ENCODE measurements at regions not wholly inside any gene's neighbourhood (a gene's known extent, or its start where the extent isn't known, plus 50 kb on each side); places are given as distances from the start of the nearest gene placed in this dataset.

DNA sequence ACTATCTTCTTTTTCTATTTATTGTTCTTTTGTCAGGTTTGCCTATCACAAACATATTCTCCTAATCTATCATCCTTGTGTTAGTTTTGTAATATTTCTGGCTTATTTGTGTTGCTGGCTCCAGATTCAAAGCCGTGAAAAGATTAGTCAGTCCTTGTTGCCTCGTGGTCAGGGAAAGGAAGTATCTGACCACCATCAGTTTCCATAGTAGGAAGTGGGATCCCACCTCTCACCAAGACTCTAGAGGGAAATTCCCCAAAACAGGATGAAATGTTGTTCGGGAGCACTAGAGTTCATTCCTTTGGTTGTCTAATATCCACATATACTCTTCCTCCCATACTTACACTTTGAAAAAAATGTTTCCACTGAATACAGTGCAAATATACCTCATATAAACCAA lies 131.0 kb upstream of the HUWE1 start:
- H3K9me3 ChIP-seq (ENCODE audit: severe bottlenecking): no peaks in the 10 kb centered on the region
- peaks cover 59% of the 10 kb centered on the region for H3K27me3 ChIP-seq (ENCODE audit: insufficient read depth, low read depth, severe bottlenecking)
- H3K36me3 ChIP-seq: no peaks in the 10 kb centered on the region
- H3K4me3 ChIP-seq (ENCODE audit: low read depth, low read length): no peak overlapping the region
- TF ChIP-seq, protein P1, sequence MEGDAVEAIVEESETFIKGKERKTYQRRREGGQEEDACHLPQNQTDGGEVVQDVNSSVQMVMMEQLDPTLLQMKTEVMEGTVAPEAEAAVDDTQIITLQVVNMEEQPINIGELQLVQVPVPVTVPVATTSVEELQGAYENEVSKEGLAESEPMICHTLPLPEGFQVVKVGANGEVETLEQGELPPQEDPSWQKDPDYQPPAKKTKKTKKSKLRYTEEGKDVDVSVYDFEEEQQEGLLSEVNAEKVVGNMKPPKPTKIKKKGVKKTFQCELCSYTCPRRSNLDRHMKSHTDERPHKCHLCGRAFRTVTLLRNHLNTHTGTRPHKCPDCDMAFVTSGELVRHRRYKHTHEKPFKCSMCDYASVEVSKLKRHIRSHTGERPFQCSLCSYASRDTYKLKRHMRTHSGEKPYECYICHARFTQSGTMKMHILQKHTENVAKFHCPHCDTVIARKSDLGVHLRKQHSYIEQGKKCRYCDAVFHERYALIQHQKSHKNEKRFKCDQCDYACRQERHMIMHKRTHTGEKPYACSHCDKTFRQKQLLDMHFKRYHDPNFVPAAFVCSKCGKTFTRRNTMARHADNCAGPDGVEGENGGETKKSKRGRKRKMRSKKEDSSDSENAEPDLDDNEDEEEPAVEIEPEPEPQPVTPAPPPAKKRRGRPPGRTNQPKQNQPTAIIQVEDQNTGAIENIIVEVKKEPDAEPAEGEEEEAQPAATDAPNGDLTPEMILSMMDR (IDR thresholded peaks at IDR 0.05; ENCODE audit: low read depth, low read length): no peak
- no peak for DNase-seq
- H3K27ac ChIP-seq: no peak overlapping the region

DNA sequence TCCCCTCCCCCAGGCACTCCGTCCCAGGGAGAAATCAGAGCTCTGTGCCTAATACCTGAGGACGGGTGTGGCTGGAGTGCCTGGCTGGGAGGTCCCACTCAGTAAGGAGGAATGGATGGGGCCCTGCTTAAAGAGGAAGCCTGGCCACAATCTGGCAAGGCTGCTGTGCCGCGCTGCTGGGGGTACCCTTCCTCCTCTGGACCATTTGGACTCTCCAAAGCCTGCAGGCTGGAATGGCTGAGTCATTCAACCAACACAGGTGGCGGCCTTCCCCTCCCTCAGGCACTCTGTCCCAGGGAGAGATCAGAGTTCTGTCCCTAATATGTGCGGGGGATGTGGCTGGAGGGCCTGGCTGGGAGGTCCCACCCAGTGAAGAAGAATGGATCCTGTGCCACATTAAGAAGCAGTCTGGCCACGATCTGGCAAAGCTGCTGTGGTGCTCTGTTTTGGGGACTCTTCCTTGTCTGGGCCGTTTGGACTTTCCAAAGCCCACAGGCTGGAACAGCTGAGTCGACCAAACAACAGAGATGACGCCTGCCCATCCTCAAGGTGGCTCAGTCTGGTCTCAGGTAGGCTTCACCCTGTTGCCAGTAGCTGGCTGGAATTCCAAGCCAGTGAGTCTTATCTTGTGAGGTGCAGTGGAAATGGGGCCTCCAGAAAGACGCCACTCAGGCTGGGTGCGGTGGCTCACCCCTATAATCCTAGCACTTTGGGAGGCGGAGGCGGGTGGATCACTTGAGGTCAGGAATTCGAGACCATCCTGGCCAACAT lies 127.3 kb upstream of the HUWE1 start:
- no peaks in the 10 kb centered on the region for H3K9me3 ChIP-seq (ENCODE audit: severe bottlenecking)
- H3K4me3 ChIP-seq (ENCODE audit: low read depth, low read length): no peak overlapping the region
- H3K27me3 ChIP-seq (ENCODE audit: insufficient read depth, low read depth, severe bottlenecking): peaks cover 58% of the 10 kb centered on the region
- no peak overlapping the region for H3K27ac ChIP-seq
- TF ChIP-seq, protein P1 (IDR thresholded peaks at IDR 0.05; ENCODE audit: low read depth, low read length): no peak
- DNase-seq: no peak
- no peaks in the 10 kb centered on the region for H3K36me3 ChIP-seq

DNA sequence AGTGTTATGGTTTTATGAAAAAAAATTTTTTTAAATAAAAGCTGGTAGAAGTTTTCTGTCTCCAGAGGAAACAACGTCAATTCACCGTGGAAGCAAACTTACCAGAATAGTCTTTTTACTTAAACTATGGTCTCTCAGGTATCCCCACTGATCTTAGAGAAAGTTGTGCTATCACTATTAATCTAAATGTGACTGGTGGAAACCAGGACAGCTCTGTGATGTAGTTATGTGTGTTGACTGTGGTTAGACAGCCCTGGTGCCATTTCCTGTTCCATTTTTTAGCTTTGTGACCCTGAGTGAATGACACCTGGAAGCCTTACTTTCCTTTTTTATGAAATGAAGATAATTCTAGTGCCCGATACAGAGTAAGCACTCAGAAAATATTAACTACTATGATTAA lies 111.8 kb upstream of the HUWE1 start:
- Histone ChIP-seq H3K36me3 (no peaks in the 10 kb centered on the region), H3K27ac (no peak overlapping the region), H3K27me3 (ENCODE audit: insufficient read depth, low read depth, severe bottlenecking) (peaks cover 57% of the 10 kb centered on the region), H3K4me3 (ENCODE audit: low read depth, low read length) (no peak overlapping the region), H3K9me3 (ENCODE audit: severe bottlenecking) (no peaks in the 10 kb centered on the region)
- DNase-seq: no peak
- TF ChIP-seq, protein P1 (IDR thresholded peaks at IDR 0.05; ENCODE audit: low read depth, low read length): no peak

DNA sequence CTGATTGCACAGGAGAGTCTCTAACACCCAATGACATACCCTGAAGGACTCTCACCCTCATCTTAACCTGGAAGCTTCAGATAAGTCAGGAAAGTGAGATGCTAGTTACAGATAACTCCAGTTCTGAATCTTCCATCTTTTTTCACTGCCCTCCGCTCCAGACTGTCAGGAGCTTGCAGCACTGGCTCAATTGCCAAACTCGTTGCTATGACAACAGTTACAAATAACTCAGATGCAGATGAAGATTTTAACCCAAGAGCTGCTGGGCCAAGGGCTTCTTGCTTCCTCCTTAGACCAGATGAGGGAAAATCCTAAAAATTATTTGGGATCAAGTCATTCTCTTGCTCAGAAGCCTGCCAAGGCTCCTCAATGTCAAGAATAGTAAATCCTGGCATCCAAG lies 109.1 kb upstream of the HUWE1 start:
- Histone ChIP-seq H3K27me3 (ENCODE audit: insufficient read depth, low read depth, severe bottlenecking) (peaks cover 40% of the 10 kb centered on the region), H3K9me3 (ENCODE audit: severe bottlenecking) (no peaks in the 10 kb centered on the region), H3K27ac (no peak overlapping the region), H3K4me3 (ENCODE audit: low read depth, low read length) (no peak overlapping the region), H3K36me3 (no peaks in the 10 kb centered on the region)
- TF ChIP-seq, protein P1 (IDR thresholded peaks at IDR 0.05; ENCODE audit: low read depth, low read length): no peak
- DNase-seq: no peak

DNA sequence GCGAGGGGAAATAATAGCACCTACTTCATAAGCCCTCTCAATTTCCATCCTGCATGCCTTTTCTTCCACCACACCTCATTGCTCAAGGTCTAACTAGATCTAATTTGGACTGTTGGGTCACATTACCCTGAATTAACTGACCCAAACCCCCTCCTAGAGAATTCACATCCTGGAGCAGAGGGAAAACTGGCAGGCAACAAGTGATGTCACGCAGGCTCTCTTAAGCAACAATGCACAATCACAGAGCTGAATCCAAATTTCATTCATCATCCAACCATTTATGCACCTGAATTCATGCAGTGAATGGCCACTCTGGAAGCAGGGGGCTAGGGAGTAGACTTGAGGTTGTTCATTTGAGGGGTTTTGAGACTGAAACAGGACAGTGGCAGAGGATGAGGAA lies 107.7 kb upstream of the HUWE1 start:
- H3K4me3 ChIP-seq (ENCODE audit: low read depth, low read length): no peak overlapping the region
- H3K27ac ChIP-seq: no peak overlapping the region
- DNase-seq: no peak
- peaks cover 36% of the 10 kb centered on the region for H3K27me3 ChIP-seq (ENCODE audit: insufficient read depth, low read depth, severe bottlenecking)
- no peaks in the 10 kb centered on the region for H3K36me3 ChIP-seq
- TF ChIP-seq, protein P1 (IDR thresholded peaks at IDR 0.05; ENCODE audit: low read depth, low read length): no peak
- no peaks in the 10 kb centered on the region for H3K9me3 ChIP-seq (ENCODE audit: severe bottlenecking)

DNA sequence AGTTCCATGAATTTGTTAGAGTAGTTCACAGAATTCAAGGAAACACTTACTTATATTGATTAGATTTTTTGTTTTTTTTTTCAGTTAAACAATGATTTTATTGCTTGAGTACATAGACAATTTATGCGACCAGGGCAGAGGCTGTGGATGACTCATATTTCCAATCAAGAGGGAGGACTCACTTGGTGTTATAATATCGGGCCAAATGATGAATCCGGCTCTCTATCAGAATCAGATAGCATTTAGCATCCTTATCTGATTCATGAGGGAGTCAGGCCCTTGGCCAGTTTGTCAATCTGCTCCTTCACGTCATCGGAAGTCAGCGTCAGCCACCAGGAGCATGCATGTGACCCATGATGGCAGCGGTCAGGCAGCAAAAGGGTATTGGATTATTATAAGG lies 82.3 kb upstream of the HUWE1 start:
- TF ChIP-seq, protein P1 (IDR thresholded peaks at IDR 0.05; ENCODE audit: low read depth, low read length): no peak
- DNase-seq: no peak
- no peaks in the 10 kb centered on the region for H3K36me3 ChIP-seq
- peaks cover 10% of the 10 kb centered on the region for H3K27me3 ChIP-seq (ENCODE audit: insufficient read depth, low read depth, severe bottlenecking)
- no peak overlapping the region for H3K4me3 ChIP-seq (ENCODE audit: low read depth, low read length)
- no peaks in the 10 kb centered on the region for H3K9me3 ChIP-seq (ENCODE audit: severe bottlenecking)
- H3K27ac ChIP-seq: no peak overlapping the region

All from WERI-Rb-1 (cell line).